Kidney capillary endothelial cell (primary cell): ENCODE measurements at regions not wholly inside any gene's neighbourhood (a gene's known extent, or its start where the extent isn't known, plus 50 kb on each side); places are given as distances from the start of the nearest gene placed in this dataset.

Experiments
- DNase-seq: peaks from one replicate; pipeline ENCODE4 v3.0.0-alpha.2; 2018; ENCODE audit warnings: low spot score

- DNase-seq, result no peak
These were observed 61.6 kb downstream of the CCR1 start for GRCh38 chr3:46146548-46146947.

- DNase-seq, result no peak
These were observed 62.1 kb downstream of the CCR1 start for GRCh38 chr3:46146021-46146420.

DNA sequence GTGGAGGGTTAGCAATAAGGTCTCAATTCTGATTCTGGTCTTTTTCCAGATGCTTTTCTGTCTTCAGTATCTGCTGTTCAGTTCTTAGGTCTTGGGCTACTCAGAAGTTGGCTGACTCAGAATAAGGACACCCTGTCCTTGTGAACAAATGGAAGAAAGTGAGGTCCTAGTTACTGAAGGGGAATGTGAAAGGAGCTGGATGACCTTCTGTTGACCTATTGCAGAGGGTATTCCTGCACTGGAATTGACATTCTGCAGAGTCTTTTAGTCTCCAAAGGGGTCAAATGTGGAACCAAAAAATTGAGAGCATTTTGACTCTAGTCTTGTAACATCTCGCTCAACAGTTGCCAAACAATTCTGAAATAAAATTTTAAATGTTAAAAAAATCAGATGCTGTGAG is 63.0 kb downstream of the CCR1 start:
- no peak for DNase-seq

DNA sequence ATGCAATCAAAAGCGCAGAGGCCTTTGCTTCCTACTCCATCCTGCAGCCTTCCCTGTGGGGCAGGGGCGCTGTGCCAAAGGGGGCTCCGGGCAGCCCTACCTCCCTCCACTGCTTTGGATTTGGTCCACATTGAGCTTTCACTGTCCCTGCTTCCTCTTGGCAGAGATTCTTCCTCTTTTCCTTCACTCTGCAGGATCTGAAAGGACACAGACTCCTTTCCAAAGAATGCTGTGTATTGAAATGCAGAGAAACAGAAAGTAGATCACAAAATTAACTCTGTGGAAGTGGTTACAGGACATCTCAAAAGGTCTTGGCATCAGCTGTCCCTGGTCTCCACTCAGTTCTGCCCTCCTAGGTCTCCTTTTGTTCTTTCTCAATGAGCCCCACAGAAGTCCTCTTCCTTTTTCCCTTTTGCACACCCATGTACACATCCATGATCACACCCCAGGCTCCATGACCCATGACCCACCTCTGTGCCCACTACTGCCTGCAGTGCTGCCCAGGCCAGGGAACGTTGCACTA is 64.1 kb downstream of the CCR1 start:
- no peak for DNase-seq

DNA sequence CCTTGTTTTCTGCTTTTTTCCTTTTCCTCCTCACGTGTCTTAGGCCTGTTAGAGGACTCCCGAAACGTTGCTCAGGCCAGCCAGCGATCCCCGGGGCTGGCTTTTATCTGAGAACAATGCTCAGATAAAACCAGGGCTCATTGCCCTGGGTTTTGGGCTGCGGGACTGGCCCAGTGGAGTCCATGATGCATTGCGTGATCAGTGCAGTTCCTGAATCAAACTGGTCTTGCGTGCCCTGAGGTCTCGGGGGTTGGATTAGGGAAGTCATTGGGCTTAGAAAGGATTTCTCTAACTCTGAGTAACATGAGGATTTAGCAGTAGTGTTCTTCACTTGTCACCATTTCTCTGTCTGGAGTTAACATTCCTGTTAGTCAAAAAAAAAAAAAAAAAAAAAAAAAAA is 66.3 kb downstream of the CCR1 start:
- no peak for DNase-seq

DNA sequence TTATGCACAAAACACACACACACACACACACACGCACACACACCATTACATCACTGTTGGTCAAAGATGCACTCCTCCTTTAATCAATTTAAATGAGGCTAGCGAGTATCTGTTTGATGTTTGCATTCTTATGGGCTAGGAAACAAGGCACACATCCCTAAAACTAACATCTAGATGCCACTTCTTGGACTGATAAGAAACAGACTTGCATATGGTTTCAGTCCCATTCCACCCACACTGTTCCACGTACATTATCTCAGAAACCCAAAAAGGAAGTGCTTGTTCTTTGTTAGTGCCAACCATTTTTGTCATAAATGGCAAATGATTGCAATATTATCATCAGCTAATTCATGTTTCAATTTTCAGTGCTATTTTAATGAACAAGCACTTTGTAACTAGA is 69.5 kb downstream of the CCR1 start:
- no peak for DNase-seq

- no peak for DNase-seq
These were observed 72.6 kb downstream of the CCR1 start for GRCh38 chr3:46135475-46135874.

DNA sequence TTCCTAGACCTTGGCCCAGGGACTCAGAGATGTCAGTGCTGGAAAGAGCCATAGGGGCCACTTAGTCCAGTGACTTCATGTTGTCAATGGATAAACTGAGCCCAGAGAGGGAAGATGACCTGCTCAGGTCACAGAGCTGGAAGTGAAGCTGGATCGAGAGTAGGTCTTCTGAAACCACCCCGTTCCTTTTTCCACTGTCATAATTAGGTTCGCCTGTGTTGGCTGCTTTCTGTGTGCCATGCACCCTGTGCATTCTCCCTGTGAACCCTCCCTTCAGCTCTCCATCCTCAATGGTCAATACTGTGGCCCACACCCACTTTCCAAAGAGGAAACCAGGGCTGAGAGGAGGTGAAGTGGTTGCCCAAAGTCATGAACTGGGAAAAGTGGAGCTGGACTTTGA is 74.8 kb downstream of the CCR1 start:
- no peak for DNase-seq

- DNase-seq, result no peak
These were observed 75.5 kb downstream of the CCR1 start for GRCh38 chr3:46132565-46132964.

DNA sequence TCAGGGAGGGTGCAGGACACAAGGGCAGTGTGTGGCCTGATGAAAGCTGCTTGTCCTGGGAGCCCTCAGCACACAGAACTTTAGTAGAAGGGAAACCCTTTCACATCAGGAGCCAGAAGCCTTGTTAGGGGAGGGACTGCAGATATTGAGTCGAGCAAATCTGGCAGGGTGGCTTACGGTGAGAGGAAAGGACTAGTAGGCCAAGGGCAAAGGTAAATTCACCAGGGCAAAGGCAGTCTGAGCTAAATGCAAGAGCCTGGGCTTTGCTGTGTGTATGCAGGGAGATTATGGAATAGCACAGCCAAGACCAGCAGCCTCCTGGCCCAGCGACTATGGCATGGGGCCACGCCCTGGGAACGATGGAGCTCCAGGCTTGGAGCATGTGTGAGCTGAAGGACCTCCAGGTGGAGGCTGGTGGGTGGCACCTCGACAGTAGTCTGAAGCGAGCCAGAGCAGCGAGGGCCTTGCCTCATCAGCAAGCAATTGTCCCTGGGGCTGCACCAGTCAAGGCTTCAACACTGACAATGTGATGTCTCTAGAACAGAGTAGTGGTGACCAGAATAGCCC is 76.1 kb downstream of the CCR1 start:
- no peak for DNase-seq

DNA sequence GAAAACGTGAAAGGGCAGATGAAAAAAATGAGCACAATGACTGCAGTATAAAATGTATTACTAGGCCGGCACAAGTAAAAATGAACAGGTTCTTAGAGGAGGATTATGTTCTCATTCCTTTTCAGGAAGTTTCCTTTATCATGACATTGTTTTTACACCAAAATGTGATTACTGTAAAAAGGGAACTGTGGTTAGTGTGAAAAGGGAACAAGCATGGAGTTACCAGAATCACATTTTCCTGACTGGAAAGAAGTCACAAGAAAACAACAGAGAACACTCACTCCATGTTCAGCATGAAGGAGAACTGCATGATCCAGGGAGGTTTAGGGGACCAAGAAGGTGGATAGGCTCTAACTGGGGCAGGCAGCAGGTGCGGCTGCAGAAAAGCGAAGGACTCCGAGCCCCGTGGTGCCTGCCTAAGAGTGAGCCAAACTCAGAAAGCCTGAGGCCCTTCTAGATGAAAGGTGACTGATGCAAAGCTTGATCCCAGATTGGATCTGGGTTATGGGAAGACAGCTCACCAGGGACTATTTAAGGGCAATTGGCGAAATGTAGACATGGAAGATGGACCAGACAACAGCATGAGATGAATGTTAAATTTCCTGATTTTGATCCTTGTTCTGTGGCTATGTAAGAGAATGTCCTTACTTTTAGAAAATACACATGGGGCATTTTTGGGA is 77.3 kb downstream of the CCR1 start:
- DNase-seq, result no peak

GRCh38 chr3:46129588-46130272 is 78.4 kb downstream of the CCR1 start:
- DNase-seq, result no peak

DNA sequence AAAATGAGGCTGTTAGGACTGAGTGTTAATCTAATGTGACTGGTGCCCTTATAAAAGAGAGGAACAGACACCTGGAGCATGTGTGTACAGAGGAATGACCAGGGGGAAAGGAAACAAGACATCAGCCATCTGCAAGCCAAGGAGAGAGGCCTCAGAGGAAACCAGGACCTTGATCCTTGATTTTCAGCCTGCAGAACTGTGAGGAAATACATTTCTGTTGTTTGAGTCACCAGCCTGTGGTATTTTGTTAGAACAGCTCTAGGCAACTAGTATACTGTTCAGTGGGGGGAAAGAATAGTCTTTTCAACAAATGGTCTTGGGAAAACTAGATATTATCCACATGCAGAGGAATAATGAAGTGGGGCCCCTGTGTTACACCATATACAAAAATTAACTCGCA is 80.6 kb downstream of the CCR1 start:
- DNase-seq, result peak; percentile 58

- DNase-seq, result no peak
These were observed 83.6 kb downstream of the CCR1 start for GRCh38 chr3:46124216-46125177.

- DNase-seq, result no peak
These were observed 84.5 kb downstream of the CCR1 start for GRCh38 chr3:46123646-46124045.

GRCh38 chr3:46122091-46122490 is 86.0 kb downstream of the CCR1 start:
- no peak for DNase-seq

DNA sequence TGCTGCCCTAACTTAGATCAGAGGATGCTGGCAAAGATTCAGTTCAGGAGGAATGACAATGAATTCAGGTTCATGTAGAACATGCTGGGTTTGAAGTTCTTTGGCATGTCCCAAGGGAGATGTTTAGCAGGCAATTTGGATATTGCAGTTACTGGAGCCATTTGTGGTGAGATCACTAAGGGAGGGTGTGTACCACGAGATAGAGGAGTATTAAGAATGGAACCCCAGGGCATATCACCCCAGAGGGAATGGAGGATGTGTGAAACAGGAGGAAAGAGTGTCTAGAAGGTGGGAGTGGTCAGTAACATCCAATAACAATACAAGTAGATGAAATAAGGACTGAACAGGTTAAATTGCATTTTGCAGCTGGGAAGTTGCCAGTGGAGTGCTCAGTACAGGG is 87.1 kb downstream of the CCR1 start:
- no peak for DNase-seq

DNA sequence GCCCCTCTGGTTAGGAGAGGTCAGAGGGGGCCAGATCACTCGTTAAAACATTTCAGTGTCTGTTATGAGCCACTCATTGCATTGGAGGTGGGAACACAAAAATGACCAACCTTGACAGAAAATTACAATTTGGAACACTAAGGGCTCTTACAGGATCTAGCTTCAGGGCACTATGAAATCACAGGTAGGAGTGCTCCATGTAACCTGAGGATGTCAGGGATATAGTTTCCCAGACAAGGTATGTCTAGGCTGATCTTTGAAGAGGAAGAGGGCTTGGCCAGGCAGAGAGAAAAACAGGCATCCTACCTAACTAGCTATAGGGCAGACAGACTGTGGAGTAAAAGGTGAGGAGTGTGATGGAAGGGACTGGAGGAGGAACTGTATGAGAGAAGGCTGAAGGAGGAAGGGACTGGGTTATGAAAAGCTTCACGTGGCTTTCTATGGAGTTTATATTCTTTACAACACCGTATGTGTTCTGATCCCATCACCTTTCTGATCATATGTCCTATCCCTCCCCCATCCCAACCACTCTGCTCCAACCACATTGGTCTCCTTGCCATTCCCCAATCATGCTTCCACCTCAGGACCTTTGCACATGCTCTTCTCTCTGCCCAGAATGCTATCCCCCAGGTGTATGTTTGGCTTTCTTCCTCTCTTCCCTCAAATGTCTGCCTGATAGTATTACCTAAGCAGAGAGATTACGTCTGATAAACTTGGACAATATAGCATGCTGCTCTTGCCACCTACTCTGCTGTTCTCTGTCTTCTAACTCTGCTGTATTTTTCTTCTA is 88.2 kb downstream of the CCR1 start:
- no peak for DNase-seq

- no peak for DNase-seq
These were observed 88.9 kb downstream of the CCR1 start for GRCh38 chr3:46119253-46119652.

DNA sequence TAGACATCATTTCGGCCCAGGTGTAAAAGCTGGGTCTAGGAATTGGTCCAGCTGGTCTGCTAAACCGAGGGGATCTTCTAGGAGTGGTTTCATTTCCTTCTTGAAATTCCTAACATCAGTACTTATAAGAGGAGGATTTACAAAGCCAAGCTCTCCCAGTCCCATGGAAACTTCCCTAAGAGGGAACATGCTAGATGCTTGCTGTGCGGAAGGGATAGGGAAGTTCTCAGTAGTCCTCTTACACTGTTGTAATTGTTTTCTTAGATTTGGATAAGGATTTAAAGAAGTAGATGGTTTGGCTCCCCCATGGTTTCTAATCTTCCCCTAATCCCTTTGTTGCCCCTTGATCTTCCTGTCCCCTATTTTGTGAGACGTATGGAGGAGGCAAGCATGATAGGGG is 89.7 kb upstream of the XCR1 start:
- no peak for DNase-seq

GRCh38 chr3:46114323-46114988 is 87.2 kb upstream of the XCR1 start:
- DNase-seq, result peak; percentile 21
